H1 (cell line): ENCODE measurements at regions not wholly inside any gene's neighbourhood (a gene's known extent, or its start where the extent isn't known, plus 50 kb on each side); places are given as distances from the start of the nearest gene placed in this dataset.

ENCODE experiments used
- ATF2 ChIP-seq: IDR thresholded peaks from 2 replicates; pipeline ENCODE4 v1.6.1; 2012; ENCODE audit warnings: low read length, inconsistent platforms
- CEBPB ChIP-seq: IDR thresholded peaks from 2 replicates; pipeline ENCODE4 v1.6.1; 2012; ENCODE audit warnings: low read depth, low read length
- GABPA ChIP-seq: IDR thresholded peaks from 2 replicates; pipeline ENCODE4 v1.6.1; 2011; ENCODE audit warnings: mild to moderate bottlenecking, low read length, moderate library complexity, borderline replicate concordance; ENCODE audit not compliant: insufficient read depth
- GTF2F1 ChIP-seq: IDR thresholded peaks from 2 replicates; pipeline ENCODE4 v1.6.1; 2012; ENCODE audit warnings: low read depth, low read length, improper control_type of control experiment, borderline replicate concordance
- HDAC6 ChIP-seq: IDR thresholded peaks from one replicate; pipeline ENCODE4 v1.7.1; 2012; ENCODE audit warnings: low read depth, mild to moderate bottlenecking, inconsistent platforms, low read length, moderate library complexity
- SIRT6 ChIP-seq: IDR thresholded peaks from one replicate; pipeline ENCODE4 v1.7.1; 2012; ENCODE audit warnings: low read length, inconsistent platforms
- TAF7 ChIP-seq: optimal IDR thresholded peaks from 2 replicates; pipeline ENCODE3; 2011; ENCODE audit warnings: low read depth, mild to moderate bottlenecking, inconsistent platforms, low read length, moderate library complexity, borderline replicate concordance

GRCh38 chr14:30373053-30373452, 185.9 kb upstream of the G2E3 start (continued):
- TF ChIP-seq GTF2F1 (no peak), TAF7 (no peak), GABPA (no peak), ATF2 (no peak), CEBPB (no peak), SIRT6 (no peak), HDAC6 (no peak)
- TF ChIP-seq, all 59 proteins: peak for 0
